WTC11 (cell line): ENCODE measurements at regions not wholly inside any gene's neighbourhood (a gene's known extent, or its start where the extent isn't known, plus 50 kb on each side); places are given as distances from the start of the nearest gene placed in this dataset.
"Not testable (repeated sequence)": the region's sequence is repeated elsewhere in the genome, so short reads cannot be mapped to it uniquely, and the experiment has no call there.

Experiments used
- ATAC-seq: fragments of 200-7000 bp; cut with Tn5 transposase; 2 replicates; pipeline ENCODE4 v1.10.0; 2021; ENCODE audit warnings: mild to moderate bottlenecking, moderate library complexity
- CTCF ChIA-PET: fragments of 300-600 bp; sonication (Branson Sonifier 250); formaldehyde crosslinking; loops from one replicate; lab custom pipeline; 2021; ENCODE audit warnings: antibody characterized with exemption; lab: Charles Lee
- POLR2A ChIA-PET: fragments of 350-600 bp; sonication (Branson Sonifier 250); formaldehyde crosslinking; loops from one replicate; lab custom pipeline; 2021; ENCODE audit warnings: antibody characterized with exemption; lab: Charles Lee
- DNase-seq: peaks from one replicate; pipeline ENCODE4 v3.0.0; 2021; ENCODE audit warnings: low spot score
- H3K27ac Mint-ChIP-seq: 2 replicates; pipeline ENCODE4 v1.8.0; 2021; ENCODE audit warnings: mixed read lengths
- H3K27me3 Mint-ChIP-seq: 2 replicates; pipeline ENCODE4 v1.8.0; 2021; ENCODE audit warnings: low read depth, mild to moderate bottlenecking, moderate library complexity, mixed read lengths
- H3K36me3 Mint-ChIP-seq: 2 replicates; pipeline ENCODE4 v1.8.0; 2021; ENCODE audit warnings: mixed read lengths
- H3K4me1 Mint-ChIP-seq: 2 replicates; pipeline ENCODE4 v1.8.0; 2022; ENCODE audit warnings: mixed read lengths
- H3K4me3 Mint-ChIP-seq: 2 replicates; pipeline ENCODE4 v1.8.0; 2021; ENCODE audit warnings: mild to moderate bottlenecking, moderate library complexity, mixed read lengths
- H3K9me3 Mint-ChIP-seq: 2 replicates; pipeline ENCODE4 v1.8.0; 2021; ENCODE audit warnings: mixed read lengths
- ATF6 ChIP-seq: sonication (generic); formaldehyde crosslinking; IDR thresholded peaks from 2 replicates; pipeline ENCODE4 v1.8.1; 2023; ENCODE audit warnings: mild to moderate bottlenecking, missing genetic modification reagents
- CBFB ChIP-seq: sonication (generic); formaldehyde crosslinking; IDR thresholded peaks from 2 replicates; pipeline ENCODE4 v1.8.1; 2022; ENCODE audit warnings: mild to moderate bottlenecking, low read depth, missing genetic modification reagents
- CREB1 ChIP-seq: sonication (generic); formaldehyde crosslinking; IDR thresholded peaks from 2 replicates; pipeline ENCODE4 v1.8.0; 2023; ENCODE audit warnings: mild to moderate bottlenecking, missing genetic modification reagents
- E2F4 ChIP-seq: sonication (generic); formaldehyde crosslinking; IDR thresholded peaks from 2 replicates; pipeline ENCODE4 v1.8.1; 2022; ENCODE audit warnings: low read depth, mild to moderate bottlenecking, moderate library complexity, missing genetic modification reagents, borderline replicate concordance
- ERG ChIP-seq: fragments of 250-450 bp; sonication (Bioruptor Pico); IDR thresholded peaks from 2 replicates; pipeline ENCODE4 v1.8.0; 2021; ENCODE audit warnings: mild to moderate bottlenecking
- GRHL2 ChIP-seq: fragments of 250-450 bp; sonication (Bioruptor Pico); IDR thresholded peaks from 2 replicates; pipeline ENCODE4 v1.8.0; 2022; ENCODE audit warnings: mild to moderate bottlenecking, moderate library complexity; ENCODE audit not compliant: insufficient replicate concordance, severe bottlenecking
- KAT7 ChIP-seq: sonication (generic); formaldehyde crosslinking; IDR thresholded peaks from 2 replicates; pipeline ENCODE4 v1.8.1; 2023; ENCODE audit warnings: missing genetic modification reagents, mild to moderate bottlenecking, borderline replicate concordance
- MAX ChIP-seq: sonication (generic); formaldehyde crosslinking; IDR thresholded peaks from 2 replicates; pipeline ENCODE4 v1.8.0; 2022; ENCODE audit warnings: mild to moderate bottlenecking, missing genetic modification reagents
- MYBL2 ChIP-seq: sonication (generic); formaldehyde crosslinking; IDR thresholded peaks from 2 replicates; pipeline ENCODE4 v1.8.1; 2023; ENCODE audit warnings: mild to moderate bottlenecking, moderate library complexity, missing genetic modification reagents
- NFATC4 ChIP-seq: fragments of 250-450 bp; sonication (Bioruptor Pico); IDR thresholded peaks from 2 replicates; pipeline ENCODE4 v1.9.0; 2021; ENCODE audit warnings: mild to moderate bottlenecking
- NFE2L1 ChIP-seq: sonication (generic); formaldehyde crosslinking; IDR thresholded peaks from 2 replicates; pipeline ENCODE4 v1.8.1; 2023; ENCODE audit warnings: missing genetic modification reagents
- SMAD3 ChIP-seq: sonication (generic); formaldehyde crosslinking; IDR thresholded peaks from 2 replicates; pipeline ENCODE4 v1.8.0; 2022; ENCODE audit warnings: missing genetic modification reagents, mild to moderate bottlenecking, borderline replicate concordance
- ZNF121 ChIP-seq: sonication (generic); formaldehyde crosslinking; IDR thresholded peaks from 2 replicates; pipeline ENCODE4 v1.8.0; 2023; ENCODE audit warnings: missing genetic modification reagents
- ZNF219 ChIP-seq: sonication (generic); formaldehyde crosslinking; IDR thresholded peaks from 2 replicates; pipeline ENCODE4 v1.8.0; 2023; ENCODE audit warnings: missing genetic modification reagents, mild to moderate bottlenecking, borderline replicate concordance
- TF ChIP-seq, protein P1 (sequence below): sonication (generic); formaldehyde crosslinking; IDR thresholded peaks from 2 replicates; pipeline ENCODE4 v1.8.0; 2022; ENCODE audit warnings: mild to moderate bottlenecking, missing genetic modification reagents
- TF ChIP-seq, protein P2 (sequence below): sonication (generic); formaldehyde crosslinking; IDR thresholded peaks from 2 replicates; pipeline ENCODE4 v1.8.0; 2023; ENCODE audit warnings: missing genetic modification reagents, mild to moderate bottlenecking, borderline replicate concordance

DNA sequence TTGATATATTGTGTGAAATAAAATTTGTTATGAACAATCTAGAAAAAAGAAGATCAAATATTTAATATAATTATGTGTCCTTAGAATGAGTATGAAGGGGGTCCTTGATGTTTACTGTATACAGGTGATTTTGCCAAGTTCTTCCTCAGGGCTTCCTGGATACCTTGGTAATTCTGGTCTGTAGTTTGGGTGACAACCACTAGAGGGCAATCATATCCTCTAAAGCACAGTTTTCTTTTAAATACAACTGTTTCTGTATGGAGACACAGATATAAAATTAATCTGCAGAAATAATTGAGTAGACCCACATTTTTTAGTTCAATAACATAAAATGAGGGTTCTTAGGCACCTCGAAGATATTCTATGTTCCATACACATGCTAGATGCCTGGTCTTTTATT, 157.7 kb downstream of the SPANXN1 start (continued):
- no peak for TF ChIP-seq KAT7

DNA sequence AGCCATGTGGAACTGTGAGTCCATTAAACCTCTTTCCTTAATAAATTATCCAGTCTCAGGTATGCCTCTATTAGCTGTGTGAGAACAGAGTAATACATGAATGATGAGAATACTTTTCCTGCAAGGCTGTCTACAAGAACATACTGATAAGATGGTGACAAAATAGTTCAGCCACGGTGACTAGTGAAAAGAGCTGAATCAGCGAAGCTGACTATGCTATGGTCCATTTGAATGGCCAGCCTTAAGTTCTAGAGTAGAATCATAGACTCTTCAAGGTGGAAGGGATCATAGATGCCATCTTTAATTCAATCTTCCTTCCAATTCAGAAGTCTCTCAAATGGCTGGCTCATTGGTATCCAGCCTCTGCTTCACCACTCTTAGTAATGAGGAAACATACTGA, 163.3 kb downstream of the SPANXN1 start:
- no peak for TF ChIP-seq ATF6 (CRISPR knock-in tag)
- TF ChIP-seq GRHL2 (CRISPR knock-in tag) = no peak
- no peak for TF ChIP-seq ZNF219 (CRISPR knock-in tag)
- TF ChIP-seq, all 79 proteins: peak for 0
- Mint-ChIP-seq H3K27ac (no peak overlapping the region), H3K36me3 (peaks cover 19% of the 10 kb centered on the region), H3K4me1 (no peaks in the 10 kb centered on the region), H3K9me3 (peaks cover 51% of the 10 kb centered on the region), H3K4me3 (no peak overlapping the region), H3K27me3 (no peaks in the 10 kb centered on the region)
- DNase-seq (no peak), ATAC-seq (no peak)
- CTCF ChIA-PET = no interaction called here
- POLR2A ChIA-PET = no interaction called here

DNA sequence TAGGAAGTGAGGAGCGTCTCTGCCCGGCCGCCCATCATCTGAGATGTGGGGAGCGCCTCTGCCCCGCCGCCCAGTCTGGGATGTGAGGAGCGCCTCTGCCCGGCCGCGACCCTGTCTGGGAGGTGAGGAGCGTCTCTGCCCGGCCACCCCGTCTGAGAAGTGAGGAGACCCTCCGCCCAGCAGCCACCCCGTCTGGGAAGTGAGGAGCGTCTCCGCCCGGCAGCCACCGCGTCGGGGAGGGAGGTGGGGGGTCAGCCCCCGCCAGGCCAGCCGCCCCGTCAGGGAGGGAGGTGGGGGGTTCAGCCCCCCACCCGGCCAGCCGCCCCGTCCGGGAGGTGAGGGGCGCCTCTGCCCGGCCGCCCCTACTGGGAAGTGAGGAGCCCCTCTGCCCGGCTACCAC, 188.9 kb downstream of the SPANXN1 start:
- H3K27ac Mint-ChIP-seq, DNase-seq, POLR2A ChIA-PET, ATAC-seq, H3K27me3 Mint-ChIP-seq, H3K4me1 Mint-ChIP-seq, CTCF ChIA-PET, H3K4me3 Mint-ChIP-seq: not testable (repeated sequence)
- Mint-ChIP-seq H3K9me3 (peaks cover 21% of the 10 kb centered on the region), H3K36me3 (peaks cover 12% of the 10 kb centered on the region)

- POLR2A ChIA-PET = no interaction called here
- no peaks in the 10 kb centered on the region for H3K4me1 Mint-ChIP-seq
- TF ChIP-seq, protein P1, sequence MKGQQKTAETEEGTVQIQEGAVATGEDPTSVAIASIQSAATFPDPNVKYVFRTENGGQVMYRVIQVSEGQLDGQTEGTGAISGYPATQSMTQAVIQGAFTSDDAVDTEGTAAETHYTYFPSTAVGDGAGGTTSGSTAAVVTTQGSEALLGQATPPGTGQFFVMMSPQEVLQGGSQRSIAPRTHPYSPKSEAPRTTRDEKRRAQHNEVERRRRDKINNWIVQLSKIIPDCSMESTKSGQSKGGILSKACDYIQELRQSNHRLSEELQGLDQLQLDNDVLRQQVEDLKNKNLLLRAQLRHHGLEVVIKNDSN (CRISPR knock-in tag) = no peak
- TF ChIP-seq E2F4 (CRISPR knock-in tag) = no peak
- DNase-seq = no peak
- no peak overlapping the region for H3K27ac Mint-ChIP-seq
- CTCF ChIA-PET = no interaction called here
- ATAC-seq = no peak
- no peak overlapping the region for H3K4me3 Mint-ChIP-seq
- H3K9me3 Mint-ChIP-seq = peaks cover 20% of the 10 kb centered on the region
- peaks cover 19% of the 10 kb centered on the region for H3K36me3 Mint-ChIP-seq
- no peaks in the 10 kb centered on the region for H3K27me3 Mint-ChIP-seq
These were observed 217.3 kb downstream of the SPANXN1 start for GRCh38 chrX:145464650-145465049.

GRCh38 chrX:145475725-145476124, 228.4 kb downstream of the SPANXN1 start:
- peaks cover 14% of the 10 kb centered on the region for H3K36me3 Mint-ChIP-seq
- ATAC-seq = no peak
- CTCF ChIA-PET = no interaction called here

More at GRCh38 chrX:145475725-145476124, 228.4 kb downstream of the SPANXN1 start:
- Mint-ChIP-seq H3K4me3 (no peak overlapping the region), H3K27ac (no peak overlapping the region), H3K4me1 (no peaks in the 10 kb centered on the region), H3K9me3 (peaks cover 34% of the 10 kb centered on the region), H3K27me3 (no peaks in the 10 kb centered on the region; the same call in 1 of the 2 replicates)
- TF ChIP-seq CBFB (CRISPR knock-in tag) = no peak
- no peak for TF ChIP-seq E2F4 (CRISPR knock-in tag)
- TF ChIP-seq NFE2L1 (CRISPR knock-in tag) = no peak
- no peak for TF ChIP-seq ERG
- no peak for TF ChIP-seq ZNF121 (CRISPR knock-in tag)
- TF ChIP-seq SMAD3 (CRISPR knock-in tag) = no peak
- TF ChIP-seq, protein P2, sequence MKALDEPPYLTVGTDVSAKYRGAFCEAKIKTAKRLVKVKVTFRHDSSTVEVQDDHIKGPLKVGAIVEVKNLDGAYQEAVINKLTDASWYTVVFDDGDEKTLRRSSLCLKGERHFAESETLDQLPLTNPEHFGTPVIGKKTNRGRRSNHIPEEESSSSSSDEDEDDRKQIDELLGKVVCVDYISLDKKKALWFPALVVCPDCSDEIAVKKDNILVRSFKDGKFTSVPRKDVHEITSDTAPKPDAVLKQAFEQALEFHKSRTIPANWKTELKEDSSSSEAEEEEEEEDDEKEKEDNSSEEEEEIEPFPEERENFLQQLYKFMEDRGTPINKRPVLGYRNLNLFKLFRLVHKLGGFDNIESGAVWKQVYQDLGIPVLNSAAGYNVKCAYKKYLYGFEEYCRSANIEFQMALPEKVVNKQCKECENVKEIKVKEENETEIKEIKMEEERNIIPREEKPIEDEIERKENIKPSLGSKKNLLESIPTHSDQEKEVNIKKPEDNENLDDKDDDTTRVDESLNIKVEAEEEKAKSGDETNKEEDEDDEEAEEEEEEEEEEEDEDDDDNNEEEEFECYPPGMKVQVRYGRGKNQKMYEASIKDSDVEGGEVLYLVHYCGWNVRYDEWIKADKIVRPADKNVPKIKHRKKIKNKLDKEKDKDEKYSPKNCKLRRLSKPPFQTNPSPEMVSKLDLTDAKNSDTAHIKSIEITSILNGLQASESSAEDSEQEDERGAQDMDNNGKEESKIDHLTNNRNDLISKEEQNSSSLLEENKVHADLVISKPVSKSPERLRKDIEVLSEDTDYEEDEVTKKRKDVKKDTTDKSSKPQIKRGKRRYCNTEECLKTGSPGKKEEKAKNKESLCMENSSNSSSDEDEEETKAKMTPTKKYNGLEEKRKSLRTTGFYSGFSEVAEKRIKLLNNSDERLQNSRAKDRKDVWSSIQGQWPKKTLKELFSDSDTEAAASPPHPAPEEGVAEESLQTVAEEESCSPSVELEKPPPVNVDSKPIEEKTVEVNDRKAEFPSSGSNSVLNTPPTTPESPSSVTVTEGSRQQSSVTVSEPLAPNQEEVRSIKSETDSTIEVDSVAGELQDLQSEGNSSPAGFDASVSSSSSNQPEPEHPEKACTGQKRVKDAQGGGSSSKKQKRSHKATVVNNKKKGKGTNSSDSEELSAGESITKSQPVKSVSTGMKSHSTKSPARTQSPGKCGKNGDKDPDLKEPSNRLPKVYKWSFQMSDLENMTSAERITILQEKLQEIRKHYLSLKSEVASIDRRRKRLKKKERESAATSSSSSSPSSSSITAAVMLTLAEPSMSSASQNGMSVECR (CRISPR knock-in tag) = no peak
- TF ChIP-seq MYBL2 (CRISPR knock-in tag) = no peak
- TF ChIP-seq MAX = no peak
- no peak for TF ChIP-seq CREB1 (CRISPR knock-in tag)
- TF ChIP-seq NFATC4 = no peak
- POLR2A ChIA-PET = no interaction called here
- DNase-seq = no peak
